Naive B cell (primary cell): ENCODE measurements at regions not wholly inside any gene's neighbourhood (a gene's known extent, or its start where the extent isn't known, plus 50 kb on each side); places are given as distances from the start of the nearest gene placed in this dataset.
A peak's percentile ranks its signal among the peaks of the same experiment; 100 is the strongest.

Source experiments
- ATAC-seq, 2 donors: fragments of 150-1000 bp; cut with Tn5 transposase; 2 replicates each; pipeline ENCODE4 v1.10.0; 2021; ENCODE audit warnings: low read depth in 2 of 2, mild to moderate bottlenecking in 2 of 2, moderate library complexity in 2 of 2
- DNase-seq: peaks from one replicate; pipeline ENCODE4 v3.0.0; 2022
- H3K27ac Mint-ChIP-seq, 6 donors: one replicate each; pipeline ENCODE4 v1.8.0; 2020 to 2022; ENCODE audit warnings: mild to moderate bottlenecking in 6 of 6, mixed read lengths in 6 of 6, moderate library complexity in 5 of 6, inconsistent platforms in 2 of 6
- H3K27me3 Mint-ChIP-seq, 3 donors: one replicate each; pipeline ENCODE4 v1.8.0; 2021 to 2022; ENCODE audit warnings: mixed read lengths in 3 of 3, mild to moderate bottlenecking in 1 of 3
- H3K36me3 Mint-ChIP-seq, 2 donors: one replicate each; pipeline ENCODE4 v1.8.0; 2020 to 2022; ENCODE audit warnings: mixed read lengths in 2 of 2, inconsistent platforms in 1 of 2, mild to moderate bottlenecking in 1 of 2
- H3K4me1 Mint-ChIP-seq, 3 donors: one replicate each; pipeline ENCODE4 v1.8.0; 2020 to 2022; ENCODE audit warnings: mixed read lengths in 3 of 3, inconsistent platforms in 1 of 3, mild to moderate bottlenecking in 1 of 3, moderate library complexity in 1 of 3
- H3K4me3 Mint-ChIP-seq, 8 donors: one replicate each; pipeline ENCODE4 v1.8.0; 2020 to 2022; ENCODE audit warnings: mild to moderate bottlenecking in 8 of 8, mixed read lengths in 8 of 8, moderate library complexity in 8 of 8, inconsistent platforms in 2 of 8
- H3K9me3 Mint-ChIP-seq, 7 donors: one replicate each; pipeline ENCODE4 v1.8.0; 2020 to 2022; ENCODE audit warnings: mixed read lengths in 7 of 7, mild to moderate bottlenecking in 5 of 7, inconsistent platforms in 2 of 7, moderate library complexity in 1 of 7

DNA sequence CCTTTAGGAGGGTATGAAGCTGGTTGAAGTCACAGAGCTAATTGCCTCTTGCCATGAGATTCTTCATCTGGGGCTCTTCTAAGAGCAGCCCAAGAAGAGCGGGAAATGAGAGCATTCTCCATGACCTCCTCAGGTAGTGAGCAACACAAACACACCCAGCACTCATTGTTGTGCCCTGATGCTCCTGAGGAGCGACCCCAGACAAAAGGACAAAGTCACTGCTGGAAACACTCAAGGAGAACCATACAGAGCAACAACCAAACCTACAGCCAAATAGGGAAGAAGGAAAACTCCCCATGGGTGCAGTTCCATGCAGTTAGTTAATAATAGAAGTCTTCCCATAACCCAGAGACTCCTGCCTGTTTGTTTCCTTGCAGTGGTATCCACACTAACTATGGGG lies 426.0 kb upstream of the CRIM1 start:
- DNase-seq (no peak), ATAC-seq (no peak)
- no peak overlapping the region for H3K4me3 Mint-ChIP-seq
- no peaks in the 10 kb centered on the region for H3K36me3 Mint-ChIP-seq
- H3K4me1 Mint-ChIP-seq: no peaks in the 10 kb centered on the region
- no peak overlapping the region for H3K27ac Mint-ChIP-seq
- H3K9me3 Mint-ChIP-seq: peaks cover 0 to 4% (median 0%) of the 10 kb centered on the region in 7 donors
- H3K27me3 Mint-ChIP-seq: peaks cover 0 to 3% (median 0%) of the 10 kb centered on the region in 3 donors

DNA sequence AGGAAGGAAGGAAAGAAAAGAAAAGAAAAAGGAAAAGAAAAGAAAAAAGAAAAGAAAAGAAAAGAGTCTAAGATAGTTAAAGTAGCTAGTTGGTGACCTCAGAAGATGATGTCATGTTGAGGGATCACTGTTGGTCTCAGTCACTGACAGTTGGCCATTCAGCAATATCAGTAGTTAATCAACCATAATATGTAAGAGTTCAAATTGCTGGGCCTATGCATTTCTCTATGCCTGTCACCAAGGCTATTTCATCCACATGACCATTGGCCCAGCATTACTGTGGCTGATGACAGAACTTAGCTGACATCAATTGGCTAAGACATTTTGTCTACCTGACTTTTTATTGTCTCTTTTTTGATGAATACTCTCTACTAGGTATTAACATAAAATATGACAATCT lies 435.5 kb upstream of the CRIM1 start:
- H3K36me3 Mint-ChIP-seq: no peaks in the 10 kb centered on the region
- H3K27ac Mint-ChIP-seq: no peak overlapping the region
- H3K9me3 Mint-ChIP-seq: peaks cover 0 to 2% (median 0%) of the 10 kb centered on the region in 7 donors

DNA sequence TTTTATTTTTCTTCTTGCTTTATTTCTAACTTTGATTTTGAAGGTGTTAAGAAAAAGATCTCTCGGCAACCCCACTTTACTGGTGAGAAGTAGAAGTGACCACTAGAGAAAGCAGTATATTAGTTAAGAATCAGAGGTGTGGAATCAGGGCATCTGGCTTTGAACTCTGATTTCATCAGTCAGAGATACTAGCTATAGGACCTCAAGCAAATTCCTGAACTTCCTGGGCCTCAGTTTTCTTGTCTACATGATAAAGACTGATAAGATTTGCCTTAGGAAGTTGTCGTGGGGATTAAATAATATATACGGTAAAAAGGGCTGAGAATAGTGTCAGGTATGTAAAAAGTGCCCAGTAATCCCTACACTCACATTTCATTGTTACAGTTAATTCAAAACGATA lies 440.3 kb upstream of the CRIM1 start:
- Mint-ChIP-seq H3K4me3 (no peak overlapping the region), H3K27ac (no peak overlapping the region)

More for the DNA sequence above, 435.5 kb upstream of the CRIM1 start:
- Mint-ChIP-seq H3K4me3 (no peak overlapping the region), H3K4me1 (no peaks in the 10 kb centered on the region), H3K27me3 (peaks cover 0 to 8% (median 0%) of the 10 kb centered on the region in 3 donors)
- ATAC-seq: no peak
- no peak for DNase-seq

DNA sequence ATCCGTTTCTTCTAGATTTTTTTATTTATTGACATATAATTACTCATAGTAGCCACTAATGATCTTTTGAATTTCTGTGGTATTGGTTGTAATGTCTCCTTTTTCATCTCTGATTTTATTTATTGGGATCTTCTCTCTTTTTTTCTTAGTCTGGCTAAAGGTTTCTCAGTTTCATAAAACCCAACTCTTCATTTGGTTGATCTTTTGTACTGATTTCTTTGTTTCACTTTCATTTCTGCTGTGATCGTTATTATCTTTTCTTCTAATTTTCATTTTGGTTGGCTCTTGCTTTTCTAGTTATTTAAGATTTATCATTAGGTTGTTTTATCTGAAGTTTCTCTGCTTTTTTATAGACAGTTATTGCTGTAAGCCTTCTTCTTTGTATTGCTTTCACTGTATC lies 463.6 kb upstream of the CRIM1 start:
- no peak for ATAC-seq

More for the DNA sequence above, 440.3 kb upstream of the CRIM1 start:
- Mint-ChIP-seq H3K27me3 (peaks cover 0 to 8% (median 0%) of the 10 kb centered on the region in 3 donors), H3K4me1 (no peaks in the 10 kb centered on the region), H3K9me3 (peaks cover 0 to 2% (median 0%) of the 10 kb centered on the region in 7 donors), H3K36me3 (no peaks in the 10 kb centered on the region)
- DNase-seq (no peak), ATAC-seq (no peak)

DNA sequence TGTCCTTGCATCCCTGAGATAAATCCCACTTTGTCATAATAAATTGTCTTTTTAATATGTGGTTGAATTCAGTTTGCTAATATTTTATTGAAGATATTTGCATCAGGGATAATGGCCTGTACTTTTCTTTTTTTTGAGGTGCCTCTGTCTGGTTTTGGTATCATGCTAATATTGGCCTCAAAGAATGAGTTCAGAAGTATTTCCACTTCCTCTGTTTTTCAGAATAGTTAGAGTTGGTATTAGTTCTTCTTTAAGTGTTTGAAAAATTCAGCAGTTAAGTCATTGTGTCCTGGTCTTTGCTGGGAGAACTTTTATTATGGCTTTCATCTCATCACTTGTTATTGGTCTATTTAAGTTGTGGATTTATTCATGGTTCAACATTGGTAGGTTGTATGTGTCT lies 464.1 kb upstream of the CRIM1 start:
- Mint-ChIP-seq H3K4me3 (no peak overlapping the region), H3K36me3 (no peaks in the 10 kb centered on the region), H3K9me3 (peaks cover 0 to 1% (median 0%) of the 10 kb centered on the region in 7 donors), H3K4me1 (peaks cover 0 to 7% (median 0%) of the 10 kb centered on the region in 3 donors), H3K27ac (no peak overlapping the region), H3K27me3 (no peaks in the 10 kb centered on the region)
- no peak for DNase-seq
- no peak for ATAC-seq

More for the DNA sequence above, 463.6 kb upstream of the CRIM1 start:
- H3K9me3 Mint-ChIP-seq: peaks cover 0 to 1% (median 0%) of the 10 kb centered on the region in 7 donors
- no peak for DNase-seq
- no peak overlapping the region for H3K27ac Mint-ChIP-seq
- peaks cover 0 to 7% (median 0%) of the 10 kb centered on the region in 3 donors for H3K4me1 Mint-ChIP-seq
- no peaks in the 10 kb centered on the region for H3K36me3 Mint-ChIP-seq
- H3K4me3 Mint-ChIP-seq: peak overlapping the region in 1 of 8 donors; percentile 13
- no peaks in the 10 kb centered on the region for H3K27me3 Mint-ChIP-seq

DNA sequence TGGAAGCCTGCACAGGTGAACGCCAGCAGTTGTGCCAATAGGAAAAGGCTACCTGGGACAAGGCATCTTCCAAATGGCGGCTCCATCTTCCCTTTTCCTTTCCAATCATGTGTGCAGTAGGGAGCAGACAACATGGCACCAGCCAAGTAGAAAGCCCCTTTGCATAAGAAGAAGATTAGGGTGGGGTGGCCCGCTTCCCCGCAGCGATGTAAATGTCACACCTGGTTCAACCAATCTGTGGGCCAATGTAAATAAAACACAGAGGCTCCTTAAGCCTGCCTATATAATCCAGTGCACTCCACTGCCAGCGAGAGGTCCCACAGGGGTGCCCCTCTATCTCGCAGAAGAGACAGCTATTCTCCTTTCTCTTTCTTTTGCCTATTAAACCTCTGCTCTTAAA lies 468.4 kb upstream of the CRIM1 start:
- ATAC-seq (no peak), DNase-seq (no peak)
- peaks cover 0 to 5% (median 0%) of the 10 kb centered on the region in 3 donors for H3K4me1 Mint-ChIP-seq
- H3K9me3 Mint-ChIP-seq: peaks cover 0 to 1% (median 0%) of the 10 kb centered on the region in 7 donors
- H3K27ac Mint-ChIP-seq: no peak overlapping the region
- H3K27me3 Mint-ChIP-seq: no peaks in the 10 kb centered on the region
- H3K36me3 Mint-ChIP-seq: no peaks in the 10 kb centered on the region
- H3K4me3 Mint-ChIP-seq: no peak overlapping the region

DNA sequence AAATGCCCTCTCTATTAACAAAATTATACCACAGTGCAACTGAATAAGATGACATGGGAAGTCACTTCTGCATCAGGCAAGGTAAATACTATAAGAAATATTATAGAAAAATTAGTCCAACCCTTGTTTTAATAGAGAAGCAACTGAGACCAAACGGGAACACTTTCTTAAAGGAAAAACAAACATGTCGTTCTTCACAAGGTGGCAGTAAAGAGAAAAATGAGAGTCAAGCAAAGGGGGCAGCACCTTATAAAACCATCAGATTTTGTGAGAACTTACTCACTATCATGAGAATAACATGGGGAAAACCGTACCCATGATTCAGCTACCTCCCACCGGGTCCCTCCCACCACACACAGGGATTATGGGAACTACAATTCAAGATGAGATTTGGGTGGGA lies 481.7 kb upstream of the CRIM1 start:
- Mint-ChIP-seq H3K4me1 (no peaks in the 10 kb centered on the region), H3K4me3 (no peak overlapping the region), H3K27me3 (peaks cover 0 to 4% (median 0%) of the 10 kb centered on the region in 3 donors), H3K27ac (no peak overlapping the region), H3K36me3 (no peaks in the 10 kb centered on the region), H3K9me3 (peaks cover 0 to 2% (median 0%) of the 10 kb centered on the region in 7 donors)
- DNase-seq: no peak
- ATAC-seq: no peak

DNA sequence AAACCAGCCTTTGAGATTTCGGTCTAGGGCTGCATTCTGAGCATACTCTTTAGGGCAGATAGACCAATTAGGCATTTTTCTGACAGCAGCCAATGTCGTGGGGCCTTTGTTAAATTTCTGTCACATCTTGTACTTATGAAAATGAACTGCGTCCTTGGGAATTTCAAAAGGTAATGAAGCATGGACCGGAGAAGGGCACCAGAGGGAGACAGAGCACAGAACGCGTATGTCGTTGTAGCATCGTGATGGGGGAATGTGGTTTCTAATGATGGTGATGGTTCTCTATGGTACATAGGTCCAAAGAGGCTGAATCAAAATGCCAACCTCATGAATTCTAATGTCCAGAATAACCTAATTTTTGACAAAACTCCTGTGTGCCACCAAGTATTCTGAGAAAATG lies 483.9 kb upstream of the CRIM1 start:
- ATAC-seq: no peak
- Mint-ChIP-seq H3K36me3 (no peaks in the 10 kb centered on the region), H3K27me3 (no peaks in the 10 kb centered on the region), H3K9me3 (peaks cover 0 to 2% (median 0%) of the 10 kb centered on the region in 7 donors), H3K4me1 (no peaks in the 10 kb centered on the region), H3K27ac (no peak overlapping the region), H3K4me3 (no peak overlapping the region)
- no peak for DNase-seq

DNA sequence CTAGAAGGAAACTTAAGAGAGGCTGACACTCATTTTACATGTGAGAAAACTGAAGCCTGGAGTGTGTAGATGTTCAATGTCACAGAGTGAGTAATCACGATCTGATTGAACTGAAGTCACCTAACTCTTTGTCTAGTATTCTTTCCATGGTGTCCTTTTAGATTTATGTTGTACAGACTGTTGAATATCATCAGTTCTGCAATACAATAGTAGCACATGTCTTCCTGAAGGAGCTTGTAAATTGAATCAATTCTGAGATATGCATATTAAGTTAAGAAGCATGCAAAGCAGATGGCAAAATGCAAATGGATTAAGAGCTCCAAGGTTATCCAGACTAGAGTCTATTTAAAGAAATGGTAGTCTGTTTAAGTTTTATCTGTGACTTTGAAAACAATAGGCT lies 484.9 kb upstream of the CRIM1 start:
- ATAC-seq (no peak), DNase-seq (no peak)
- H3K27ac Mint-ChIP-seq: no peak overlapping the region
- H3K4me3 Mint-ChIP-seq: no peak overlapping the region
- no peaks in the 10 kb centered on the region for H3K27me3 Mint-ChIP-seq
- peaks cover 0 to 2% (median 0%) of the 10 kb centered on the region in 7 donors for H3K9me3 Mint-ChIP-seq
- no peaks in the 10 kb centered on the region for H3K4me1 Mint-ChIP-seq
- H3K36me3 Mint-ChIP-seq: no peaks in the 10 kb centered on the region

DNA sequence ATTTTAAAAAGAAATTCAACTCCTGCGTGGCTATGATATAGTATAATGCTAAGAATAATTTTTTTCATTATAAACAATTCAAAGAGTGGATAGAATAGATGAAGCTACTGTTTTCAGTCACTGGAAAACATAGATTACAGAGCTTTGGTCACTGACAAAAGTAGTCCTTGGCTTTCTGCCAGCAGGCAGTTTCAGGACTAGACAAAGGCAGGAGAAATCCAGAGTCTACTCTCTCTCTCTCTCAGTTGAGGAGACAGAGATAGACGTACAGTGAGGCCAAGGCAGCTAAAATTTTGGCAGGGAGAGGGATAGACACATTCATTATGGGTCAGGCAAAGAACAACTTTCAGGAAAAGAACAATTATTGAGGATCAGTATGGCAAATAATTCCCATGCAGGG lies 491.4 kb upstream of the CRIM1 start:
- Mint-ChIP-seq H3K27ac (no peak overlapping the region), H3K9me3 (peaks cover 0 to 5% (median 0%) of the 10 kb centered on the region in 7 donors), H3K36me3 (no peaks in the 10 kb centered on the region), H3K27me3 (peaks cover 0 to 6% (median 0%) of the 10 kb centered on the region in 3 donors), H3K4me3 (no peak overlapping the region), H3K4me1 (no peaks in the 10 kb centered on the region)
- ATAC-seq (no peak), DNase-seq (no peak)

DNA sequence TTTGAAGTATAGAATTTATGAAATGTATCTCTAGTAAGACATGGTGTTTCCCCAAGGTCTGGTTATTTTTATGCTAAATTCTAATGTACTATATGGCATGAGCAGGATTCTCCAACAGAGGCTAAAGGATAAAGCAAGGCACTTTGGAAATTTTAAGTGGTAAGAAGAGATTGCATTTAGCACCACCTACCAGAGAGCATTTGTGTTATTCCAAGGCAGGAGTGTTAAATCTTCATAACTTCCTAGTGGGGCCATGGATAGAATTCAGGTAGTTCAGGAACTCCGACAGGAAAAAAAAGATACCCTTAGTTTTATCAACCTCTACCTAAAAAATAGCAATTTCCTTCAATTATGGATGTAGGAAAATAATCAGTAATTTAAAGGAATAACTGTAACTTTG lies 497.4 kb upstream of the CRIM1 start:
- H3K36me3 Mint-ChIP-seq: no peaks in the 10 kb centered on the region

DNA sequence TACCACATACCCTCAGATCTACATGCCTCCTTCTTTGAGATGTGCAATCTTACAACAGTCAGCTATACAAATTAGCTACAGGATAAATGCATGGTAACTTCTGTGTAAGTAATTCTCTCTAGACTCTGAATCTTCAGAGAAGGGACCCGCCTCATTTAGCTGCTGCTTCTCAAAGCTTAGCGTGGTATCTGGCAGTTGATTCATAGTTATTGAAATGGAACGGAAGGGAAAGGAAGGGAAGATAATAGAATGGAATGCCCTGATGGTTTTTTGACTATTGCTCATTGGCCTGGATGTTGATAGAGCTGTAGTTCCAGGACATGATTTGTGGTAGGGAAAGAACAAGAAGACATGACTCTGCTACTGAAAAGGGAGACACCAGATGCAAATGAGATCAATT lies 498.1 kb upstream of the CRIM1 start:
- H3K36me3 Mint-ChIP-seq: no peaks in the 10 kb centered on the region
- peaks cover 0 to 12% (median 0%) of the 10 kb centered on the region in 3 donors for H3K27me3 Mint-ChIP-seq
- H3K4me1 Mint-ChIP-seq: no peaks in the 10 kb centered on the region
- peaks cover 0 to 6% (median 2%) of the 10 kb centered on the region in 7 donors for H3K9me3 Mint-ChIP-seq
- H3K4me3 Mint-ChIP-seq: no peak overlapping the region
- ATAC-seq (no peak), DNase-seq (no peak)
- no peak overlapping the region for H3K27ac Mint-ChIP-seq

More for the DNA sequence above, 497.4 kb upstream of the CRIM1 start:
- Mint-ChIP-seq H3K27me3 (peaks cover 0 to 12% (median 0%) of the 10 kb centered on the region in 3 donors), H3K9me3 (peaks cover 0 to 6% (median 2%) of the 10 kb centered on the region in 7 donors), H3K4me1 (no peaks in the 10 kb centered on the region), H3K27ac (no peak overlapping the region), H3K4me3 (no peak overlapping the region)
- DNase-seq: no peak
- ATAC-seq: no peak

DNA sequence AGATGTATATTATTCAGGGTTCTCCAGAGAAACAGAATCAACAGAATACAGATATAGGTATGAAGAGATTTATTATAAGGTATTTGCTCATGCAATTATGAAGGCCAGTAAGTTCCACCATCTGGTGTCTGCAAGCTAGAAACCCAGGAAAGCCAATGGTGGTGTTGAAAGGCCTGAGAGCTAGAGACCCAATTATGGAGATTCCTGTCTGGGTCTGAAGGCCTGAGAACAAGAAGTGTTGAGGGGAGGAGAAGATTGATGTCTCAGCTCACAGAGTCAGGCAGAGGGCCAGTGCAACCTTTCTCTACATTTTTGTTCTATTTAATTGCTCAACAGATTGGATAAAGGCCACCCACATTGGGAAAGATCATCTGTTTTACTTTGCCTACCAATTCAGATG lies 524.2 kb upstream of the CRIM1 start:
- no peaks in the 10 kb centered on the region for H3K4me1 Mint-ChIP-seq
- no peaks in the 10 kb centered on the region for H3K27me3 Mint-ChIP-seq
- no peak overlapping the region for H3K27ac Mint-ChIP-seq
- H3K4me3 Mint-ChIP-seq: no peak overlapping the region
- no peaks in the 10 kb centered on the region for H3K36me3 Mint-ChIP-seq
- no peaks in the 10 kb centered on the region for H3K9me3 Mint-ChIP-seq
- DNase-seq (no peak), ATAC-seq (no peak)

DNA sequence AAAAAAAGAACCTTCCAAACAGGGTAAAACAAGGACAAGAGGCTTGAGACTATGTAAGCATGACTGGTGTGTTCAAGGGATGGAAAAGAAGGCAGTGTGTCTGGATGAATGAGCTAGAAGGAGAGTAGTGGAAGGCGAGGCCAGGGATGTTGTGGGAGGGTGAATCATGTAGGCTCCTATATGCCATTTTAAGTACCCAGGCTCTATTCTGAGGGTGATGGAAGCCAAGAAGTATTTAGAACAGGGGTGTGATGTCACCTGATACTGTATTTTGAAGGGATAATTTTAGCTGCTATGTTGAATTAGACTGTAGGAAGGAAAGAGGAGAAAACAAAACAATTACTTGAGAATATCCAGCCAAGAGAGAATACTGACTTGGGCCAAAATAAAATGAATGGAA lies 524.7 kb upstream of the CRIM1 start:
- no peak for ATAC-seq
- Mint-ChIP-seq H3K9me3 (no peaks in the 10 kb centered on the region), H3K27me3 (no peaks in the 10 kb centered on the region), H3K4me3 (no peak overlapping the region), H3K4me1 (no peaks in the 10 kb centered on the region), H3K36me3 (no peaks in the 10 kb centered on the region), H3K27ac (no peak overlapping the region)
- no peak for DNase-seq

DNA sequence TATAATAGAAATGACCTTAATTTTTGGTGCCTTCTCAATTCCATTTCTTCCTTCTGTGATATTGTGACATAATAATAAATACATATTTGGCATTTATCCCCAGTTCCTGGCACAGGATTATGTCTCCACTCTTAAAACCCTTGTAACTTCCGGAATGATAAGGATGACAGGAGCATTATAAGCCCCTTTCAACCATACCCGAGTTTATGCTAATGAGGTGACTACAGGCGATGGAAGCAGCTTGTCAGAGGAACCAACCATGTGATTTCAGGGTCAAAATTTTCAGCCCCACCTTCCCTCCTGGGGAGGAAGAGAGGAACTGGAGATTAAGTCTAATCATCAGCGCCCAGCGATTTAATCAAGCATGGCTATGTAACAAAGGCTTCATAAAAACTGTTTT lies 528.5 kb upstream of the CRIM1 start:
- H3K9me3 Mint-ChIP-seq: peaks cover 0 to 3% (median 0%) of the 10 kb centered on the region in 7 donors

More for the DNA sequence above, 528.5 kb upstream of the CRIM1 start:
- H3K27me3 Mint-ChIP-seq: no peaks in the 10 kb centered on the region
- ATAC-seq: no peak
- no peak overlapping the region for H3K4me3 Mint-ChIP-seq
- DNase-seq: no peak
- no peaks in the 10 kb centered on the region for H3K4me1 Mint-ChIP-seq
- no peaks in the 10 kb centered on the region for H3K36me3 Mint-ChIP-seq
- no peak overlapping the region for H3K27ac Mint-ChIP-seq
